Uterus (tissue), 2 donors: ENCODE measurements at regions not wholly inside any gene's neighbourhood (a gene's known extent, or its start where the extent isn't known, plus 50 kb on each side); places are given as distances from the start of the nearest gene placed in this dataset.

ENCODE experiments used
- CTCF ChIP-seq, 4 experiments: fragments of 200-600 bp in 2 of 4; fragments of 450-650 bp in 2 of 4; sonication (generic) in 2 of 4; IDR thresholded peaks; one replicate each; pipeline ENCODE4 v1.5.1; 2016 to 2019; ENCODE audit warnings: antibody characterized with exemption in 4 of 4, mild to moderate bottlenecking in 2 of 4, moderate library complexity in 1 of 4
- POLR2A ChIP-seq, 2 donors: fragments of 450-650 bp; IDR thresholded peaks; one replicate each; pipeline ENCODE4 v1.6.1; 2016; ENCODE audit warnings: antibody characterized with exemption in 2 of 2, mild to moderate bottlenecking in 1 of 2, moderate library complexity in 1 of 2

- TF ChIP-seq CTCF (IDR thresholded peaks at IDR 0.05) (no peak), POLR2A (IDR thresholded peaks at IDR 0.05) (no peak)
These were observed 133.6 kb upstream of the VRK1 start for GRCh38 chr14:96663491-96664067.
